SU-DHL-6 (cell line): ENCODE measurements at regions not wholly inside any gene's neighbourhood (a gene's known extent, or its start where the extent isn't known, plus 50 kb on each side); places are given as distances from the start of the nearest gene placed in this dataset.

ENCODE experiments used
- CTCF ChIP-seq: fragments of 200-600 bp; sonication (generic); IDR thresholded peaks from one replicate; pipeline ENCODE4 v1.5.1; 2017; ENCODE audit warnings: antibody characterized with exemption, mild to moderate bottlenecking, low read length, moderate library complexity; ENCODE audit not compliant: insufficient read depth, poor library complexity, severe bottlenecking
- EZH2phosphoT487 ChIP-seq: fragments of 200-600 bp; sonication (generic), shearing (Covaris generic); conservative IDR thresholded peaks from 2 replicates; pipeline ENCODE4 v1.6.1; 2018; ENCODE audit warnings: mild to moderate bottlenecking, antibody characterized with exemption, low read length, moderate library complexity, mixed read lengths

DNA sequence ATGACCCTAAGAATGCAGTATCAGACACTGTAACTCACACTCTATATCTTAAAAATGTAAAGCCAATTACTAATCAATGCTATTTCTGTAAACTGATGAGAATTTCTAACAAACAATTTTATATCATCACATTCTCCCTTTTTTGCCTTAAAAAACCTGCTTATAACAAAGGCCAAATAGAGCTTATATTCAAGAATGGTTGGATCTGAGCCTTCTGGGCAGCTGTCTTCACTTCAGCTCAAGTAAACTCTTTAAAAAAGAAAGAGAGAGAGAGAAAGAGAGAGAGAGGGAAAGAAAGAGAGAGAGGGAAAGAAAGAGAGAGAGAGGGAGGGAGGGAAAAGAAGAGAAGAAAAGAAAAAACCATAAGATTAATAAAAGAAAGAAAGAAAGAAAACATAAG lies 231.8 kb downstream of the KCNE4 start:
- TF ChIP-seq CTCF (no peak), EZH2phosphoT487 (no peak)
